Adrenal gland (tissue), 9 donors: ENCODE measurements at regions not wholly inside any gene's neighbourhood (a gene's known extent, or its start where the extent isn't known, plus 50 kb on each side); places are given as distances from the start of the nearest gene placed in this dataset.
A peak's percentile ranks its signal among the peaks of the same experiment; 100 is the strongest.

Source experiments
- DNase-seq, 7 donors: peaks; one replicate each; pipeline ENCODE4 v3.0.0-alpha.2; 2019 to 2020
- H3K27ac ChIP-seq, 5 donors: fragments of 200-600 bp; sonication (generic) in 4 of 5; 1 replicate in 3 of 5; 2 replicates in 2 of 5; pipeline versions ENCODE4 v1.5.1 to v1.8.0; 2016 to 2020; ENCODE audit warnings: mild to moderate bottlenecking in 1 of 5
- H3K27me3 ChIP-seq: fragments of 200-600 bp; 2 replicates; pipeline ENCODE4 v1.8.0; 2021
- H3K36me3 ChIP-seq, 2 donors: fragments of 200-600 bp; replicated peaks in 1 of 2; 1 replicate in 1 of 2; 2 replicates in 1 of 2; pipeline versions ENCODE4 v1.5.1 to v1.8.0; 2018 to 2022
- H3K4me1 ChIP-seq, 2 donors: fragments of 200-600 bp; replicated peaks in 1 of 2; 1 replicate in 1 of 2; 2 replicates in 1 of 2; pipeline versions ENCODE4 v1.5.1 to v1.8.0; 2018 to 2021
- H3K4me3 ChIP-seq, 4 donors: fragments of 200-600 bp; sonication (generic) in 3 of 4; one replicate each; pipeline ENCODE4 v1.5.1; 2016 to 2018
- H3K9me3 ChIP-seq, 3 donors: fragments of 200-600 bp; sonication (generic) in 1 of 3; replicated peaks in 1 of 3; 1 replicate in 2 of 3; 2 replicates in 1 of 3; pipeline versions ENCODE4 v1.5.1 to v1.8.0; 2016 to 2021
- POLR2A ChIP-seq, 2 donors: fragments of 450-650 bp; IDR thresholded peaks; one replicate each; pipeline ENCODE4 v1.6.1; 2017; ENCODE audit warnings: antibody characterized with exemption in 2 of 2, mild to moderate bottlenecking in 2 of 2, moderate library complexity in 1 of 2
- WGBS, 4 donors: extraction: QIAGEN DNeasy Blood & Tissue Kit in 2 of 4; methylation state at CpG; one replicate each; pipeline versions ENCODE4 v1.1.5 to v1.1.7; 2013 to 2017; 5-methylcytosine and 5-hydroxymethylcytosine counted together
- intact Hi-C, 2 donors: fragments of 100-400 bp; cut with DNase I; formaldehyde crosslinking; loops; one replicate each; pipeline versions ENCODE4 v1.14.1 to v1.15.0; 2022 to 2023
- TF ChIP-seq, protein P1 (sequence below), 6 experiments: fragments of 450-650 bp in 4 of 6; fragments of 200-600 bp in 2 of 6; sonication (generic) in 1 of 6; IDR thresholded peaks; 1 replicate in 5 of 6; 2 replicates in 1 of 6; pipeline versions ENCODE4 v1.5.1 to v1.8.0; 2016 to 2021; ENCODE audit warnings: antibody characterized with exemption in 6 of 6, mild to moderate bottlenecking in 2 of 6, moderate library complexity in 1 of 6
- donor health status: healthy with polysubstance abuse.
- donor health status: Bipolar disorder and iron deficiency.
- donor health status: DM: yes; HTN: yes; CAD: no.
- donor health status: DM: no; HTN: no; CAD: no.
- donor health status: DM: no; HTN: no; CAD: no.

DNA sequence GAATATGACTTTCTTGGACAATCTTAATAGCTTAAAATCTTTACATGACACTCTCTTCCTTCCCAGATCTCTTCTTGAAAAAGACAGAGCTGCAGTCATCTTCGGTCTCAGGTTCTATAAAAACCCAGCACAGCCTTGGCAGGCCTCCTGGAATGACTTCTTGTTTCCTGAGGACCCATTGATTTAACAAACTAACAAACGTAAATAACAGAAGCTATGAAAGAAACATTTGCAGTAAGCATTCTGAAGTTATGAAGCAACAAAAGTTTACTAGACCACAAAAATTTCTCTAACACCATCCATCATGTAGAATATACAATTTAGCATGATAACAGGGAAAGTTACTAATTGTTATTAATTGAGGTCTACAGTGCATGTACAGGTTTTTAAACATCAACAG lies 62.8 kb upstream of the STARD13 start:
- H3K4me3 ChIP-seq: no peak overlapping the region
- H3K36me3 ChIP-seq: no peaks in the 10 kb centered on the region
- peaks cover 0 to 35% of the 10 kb centered on the region in 2 donors for H3K4me1 ChIP-seq
- intact Hi-C loops: no loop called here
- no peaks in the 10 kb centered on the region for H3K9me3 ChIP-seq
- TF ChIP-seq, protein P1, sequence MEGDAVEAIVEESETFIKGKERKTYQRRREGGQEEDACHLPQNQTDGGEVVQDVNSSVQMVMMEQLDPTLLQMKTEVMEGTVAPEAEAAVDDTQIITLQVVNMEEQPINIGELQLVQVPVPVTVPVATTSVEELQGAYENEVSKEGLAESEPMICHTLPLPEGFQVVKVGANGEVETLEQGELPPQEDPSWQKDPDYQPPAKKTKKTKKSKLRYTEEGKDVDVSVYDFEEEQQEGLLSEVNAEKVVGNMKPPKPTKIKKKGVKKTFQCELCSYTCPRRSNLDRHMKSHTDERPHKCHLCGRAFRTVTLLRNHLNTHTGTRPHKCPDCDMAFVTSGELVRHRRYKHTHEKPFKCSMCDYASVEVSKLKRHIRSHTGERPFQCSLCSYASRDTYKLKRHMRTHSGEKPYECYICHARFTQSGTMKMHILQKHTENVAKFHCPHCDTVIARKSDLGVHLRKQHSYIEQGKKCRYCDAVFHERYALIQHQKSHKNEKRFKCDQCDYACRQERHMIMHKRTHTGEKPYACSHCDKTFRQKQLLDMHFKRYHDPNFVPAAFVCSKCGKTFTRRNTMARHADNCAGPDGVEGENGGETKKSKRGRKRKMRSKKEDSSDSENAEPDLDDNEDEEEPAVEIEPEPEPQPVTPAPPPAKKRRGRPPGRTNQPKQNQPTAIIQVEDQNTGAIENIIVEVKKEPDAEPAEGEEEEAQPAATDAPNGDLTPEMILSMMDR (IDR thresholded peaks at IDR 0.05): no peak
- TF ChIP-seq POLR2A (IDR thresholded peaks at IDR 0.05): no peak
- H3K27ac ChIP-seq: peak overlapping the region in 1 of 5 donors; percentile 91
- no peaks in the 10 kb centered on the region for H3K27me3 ChIP-seq
- WGBS, 4 donors: 51 to 62% (median 53%) methylated on average over 2 of the region's 2 CpGs
- peak in 1 of 7 donors; percentile 32 for DNase-seq

DNA sequence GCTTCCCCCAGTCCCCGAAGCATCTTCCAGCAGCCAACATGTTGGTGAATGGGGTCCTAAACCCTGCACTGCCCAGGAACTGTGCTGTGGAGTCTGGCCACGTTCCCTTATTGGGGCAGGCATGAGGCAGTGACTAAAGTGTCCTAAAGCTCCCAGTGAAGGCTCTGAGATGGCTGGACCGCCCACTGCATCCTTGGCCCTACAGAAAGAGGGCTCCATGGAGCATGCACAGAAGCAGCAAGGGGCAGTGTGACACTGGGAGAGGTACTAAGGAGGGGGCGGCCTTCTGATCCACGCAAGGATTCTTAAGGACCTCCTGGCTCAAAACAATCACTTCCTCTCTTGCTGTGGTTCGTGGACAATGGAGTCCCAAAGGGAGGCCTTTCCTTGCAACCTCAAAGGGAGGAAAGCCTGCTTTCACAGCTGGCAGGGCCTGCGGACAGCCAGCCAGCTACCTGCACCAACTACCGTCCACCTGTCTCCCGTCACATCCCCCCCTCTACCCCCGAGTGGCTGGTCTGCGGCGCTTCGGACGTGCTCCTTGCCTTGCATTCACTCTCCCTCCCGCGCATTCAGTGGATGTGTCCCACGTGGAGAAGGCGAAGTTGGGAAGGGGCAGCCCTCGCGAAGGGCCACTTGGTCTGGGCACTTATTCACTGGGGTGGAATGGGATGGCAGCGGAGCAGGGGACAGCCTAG lies 63.9 kb upstream of the STARD13 start:
- TF ChIP-seq, protein P1 (IDR thresholded peaks at IDR 0.05): no peak
- TF ChIP-seq POLR2A (IDR thresholded peaks at IDR 0.05): no peak
- Histone ChIP-seq H3K27me3 (no peaks in the 10 kb centered on the region), H3K36me3 (no peaks in the 10 kb centered on the region), H3K4me3 (peak overlapping the region in 3 of 4 donors; percentile 22 to 91 (median 76)), H3K9me3 (no peaks in the 10 kb centered on the region), H3K4me1 (peaks cover 0 to 35% of the 10 kb centered on the region in 2 donors), H3K27ac (peak overlapping the region in 4 of 5 donors; percentile 74 to 93 (median 85))
- DNase-seq: peak in 5 of 7 donors; percentile 17 to 33 (median 30)
- 52 to 61% (median 54%) methylated on average over 15 to 21 of the region's 21 CpGs for WGBS, 4 donors
- intact Hi-C loops: no loop called here

DNA sequence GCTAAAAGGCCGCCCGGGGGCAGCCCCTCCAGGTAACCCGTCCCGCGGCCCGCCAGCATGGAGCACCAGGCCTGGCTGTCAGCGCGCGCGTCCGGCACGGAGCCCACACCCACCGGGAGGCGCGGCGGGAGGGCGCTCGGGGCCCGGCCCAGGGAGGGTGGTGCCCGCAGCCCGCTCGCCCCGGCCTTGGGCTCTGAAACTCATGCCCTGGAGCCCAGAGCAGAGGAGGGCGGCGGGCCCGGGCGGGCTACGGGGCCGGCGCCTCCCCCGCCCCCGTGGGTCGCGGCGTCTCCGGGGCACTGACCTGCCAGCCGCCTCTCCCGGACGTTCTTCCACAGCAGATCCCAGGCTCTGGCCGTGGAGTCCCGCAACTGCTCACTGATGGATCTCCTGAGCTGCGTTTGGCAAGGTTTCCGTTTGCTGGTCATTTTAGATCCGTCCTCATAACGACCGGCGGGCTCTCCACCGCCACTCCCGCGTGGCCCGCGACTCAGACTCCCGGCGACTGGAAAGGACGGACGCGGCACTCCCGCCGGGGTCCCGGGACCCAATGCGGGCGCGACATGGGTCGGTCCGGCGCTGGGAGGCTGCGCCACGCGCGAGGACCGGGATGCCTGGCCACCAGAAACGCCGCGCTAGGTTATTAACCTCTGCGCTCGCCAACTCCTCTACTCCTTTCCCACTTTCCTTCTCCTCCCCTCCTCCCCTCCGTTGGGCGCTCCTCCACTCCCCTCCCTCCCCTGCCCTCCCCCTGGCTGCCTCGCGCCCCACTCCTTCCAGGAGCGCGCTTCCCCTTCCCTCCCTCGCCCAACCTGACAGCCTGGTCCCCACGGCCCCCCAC lies 64.7 kb upstream of the STARD13 start:
- peak overlapping the region; percentile 35 to 93 (median 79) for H3K27ac ChIP-seq
- no peaks in the 10 kb centered on the region for H3K9me3 ChIP-seq
- 0 to 3% (median 1%) methylated on average over 14 to 83 of the region's 84 CpGs for WGBS, 4 donors
- H3K4me3 ChIP-seq: peak overlapping the region; percentile 22 to 91 (median 76)
- peak; percentile 62 to 79 (median 71) for DNase-seq
- peaks cover 0 to 39% of the 10 kb centered on the region in 2 donors for H3K4me1 ChIP-seq
- intact Hi-C loops: no loop called here
- H3K27me3 ChIP-seq: no peaks in the 10 kb centered on the region
- peak; percentile 20 to 59 for TF ChIP-seq POLR2A (IDR thresholded peaks at IDR 0.05)
- TF ChIP-seq, protein P1 (IDR thresholded peaks at IDR 0.05): no peak
- no peaks in the 10 kb centered on the region for H3K36me3 ChIP-seq

DNA sequence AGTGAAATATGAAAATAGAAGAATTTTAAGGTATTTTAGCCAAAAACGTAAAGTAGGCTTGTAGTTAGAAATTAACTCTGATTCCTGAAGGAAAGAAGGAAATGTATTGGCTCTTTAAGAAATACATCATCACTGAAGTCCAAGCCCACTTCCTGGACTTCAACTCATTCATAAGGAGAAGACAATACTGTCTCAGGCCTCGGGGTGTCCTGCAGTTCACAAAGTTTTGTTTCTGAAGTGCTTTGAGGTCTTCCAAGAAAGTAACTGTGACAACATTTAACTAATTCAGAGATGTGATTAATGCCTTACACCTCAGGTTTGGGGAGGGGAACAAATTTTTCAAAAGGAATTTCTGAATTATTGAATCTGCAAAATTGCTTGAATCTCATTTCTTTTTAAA lies 65.8 kb upstream of the STARD13 start:
- Histone ChIP-seq H3K4me3 (no peak overlapping the region), H3K36me3 (no peaks in the 10 kb centered on the region), H3K9me3 (no peaks in the 10 kb centered on the region), H3K4me1 (peaks cover 0 to 36% of the 10 kb centered on the region in 2 donors), H3K27me3 (no peaks in the 10 kb centered on the region), H3K27ac (peak overlapping the region in 3 of 5 donors; percentile 79 to 93 (median 91))
- WGBS, 4 donors: 33 to 48% (median 40%) methylated on average over 2 of the region's 2 CpGs
- peak in 1 of 7 donors; percentile 26 for DNase-seq
- intact Hi-C loops: no loop called here
- TF ChIP-seq, protein P1 (IDR thresholded peaks at IDR 0.05): peak in 2 of 6 experiments; percentile 22 to 34
- TF ChIP-seq POLR2A (IDR thresholded peaks at IDR 0.05): no peak
